Activated T-helper 1 cell treated with anti-CD3 and anti-CD28 coated beads, Interleukin-12 subunit alpha, Interleukin-12 subunit beta, Interleukin-2, Interleukin-4 antibody, amounts not matched to agents 30 ng/mL and 10 ng/mL and 1 ng/mL, durations not matched to agents 14 hours and 24 hours and 36 hours (primary cell): ENCODE measurements at regions not wholly inside any gene's neighbourhood (a gene's known extent, or its start where the extent isn't known, plus 50 kb on each side); places are given as distances from the start of the nearest gene placed in this dataset.

Experiments used
- DNase-seq: peaks from one replicate; pipeline ENCODE4 v3.0.0; 2021; ENCODE audit warnings: low spot score
- H3K27ac Mint-ChIP-seq: one replicate; pipeline ENCODE4 v1.8.0; 2021; ENCODE audit warnings: mild to moderate bottlenecking, mixed read lengths
- H3K27me3 Mint-ChIP-seq: one replicate; pipeline ENCODE4 v1.8.0; 2022; ENCODE audit warnings: mild to moderate bottlenecking, moderate library complexity, mixed read lengths; ENCODE audit not compliant: insufficient read depth
- H3K36me3 Mint-ChIP-seq: one replicate; pipeline ENCODE4 v1.8.0; 2021; ENCODE audit warnings: low read depth, mixed read lengths
- H3K4me1 Mint-ChIP-seq: one replicate; pipeline ENCODE4 v1.8.0; 2021; ENCODE audit warnings: low read depth, mixed read lengths
- H3K4me3 Mint-ChIP-seq: one replicate; pipeline ENCODE4 v1.8.0; 2021; ENCODE audit warnings: mild to moderate bottlenecking, moderate library complexity, mixed read lengths
- H3K9me3 Mint-ChIP-seq: one replicate; pipeline ENCODE4 v1.8.0; 2021; ENCODE audit warnings: mixed read lengths
- intact Hi-C: fragments of 100-400 bp; cut with micrococcal nuclease; formaldehyde crosslinking; loops from one replicate; pipeline ENCODE4 v1.15.1; 2024

DNA sequence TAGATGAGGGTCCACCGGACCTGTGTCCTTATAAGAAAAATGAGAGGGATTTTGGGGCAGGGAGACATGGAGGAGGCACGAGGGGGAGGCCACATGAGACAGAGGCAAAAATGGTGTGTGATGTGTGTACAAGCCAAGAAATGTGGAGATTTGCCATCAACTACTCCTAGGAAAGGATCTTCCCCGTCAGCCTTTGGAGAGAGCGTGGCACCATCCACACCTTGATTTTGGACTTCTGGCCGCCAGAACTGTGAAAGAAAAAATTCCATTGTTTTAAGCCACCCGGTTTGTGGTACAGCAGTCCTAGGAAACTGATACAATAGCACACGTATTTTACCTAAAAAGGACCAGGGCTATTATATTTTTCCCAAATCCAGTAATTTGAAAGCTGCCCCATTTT, 829.0 kb upstream of the SALL3 start:
- no peak overlapping the region for H3K4me3 Mint-ChIP-seq
- H3K9me3 Mint-ChIP-seq: no peaks in the 10 kb centered on the region
- DNase-seq: no peak
- H3K4me1 Mint-ChIP-seq: no peaks in the 10 kb centered on the region
- H3K36me3 Mint-ChIP-seq: no peaks in the 10 kb centered on the region
- no peak overlapping the region for H3K27ac Mint-ChIP-seq
- H3K27me3 Mint-ChIP-seq: no peaks in the 10 kb centered on the region
- intact Hi-C loops: no loop called here

DNA sequence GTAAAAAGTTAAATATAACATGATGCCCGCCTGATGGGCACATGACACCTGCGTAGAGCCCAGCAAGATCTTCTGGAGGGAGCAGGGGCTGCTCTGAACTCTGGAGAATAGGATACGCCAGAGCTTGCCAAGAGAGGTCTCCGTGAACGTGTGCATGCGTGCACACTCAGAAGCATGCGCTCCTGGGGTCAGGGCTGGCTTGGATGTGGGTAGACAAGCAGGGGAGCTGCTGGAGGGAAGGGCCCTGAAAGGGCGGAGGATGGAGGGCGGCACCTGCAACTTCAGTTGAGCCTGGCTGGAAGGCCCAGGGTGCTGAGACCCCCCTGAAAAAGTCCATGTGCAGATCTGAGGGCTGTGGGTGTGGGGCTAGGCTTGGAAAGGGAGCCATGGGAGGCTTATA, 828.4 kb upstream of the SALL3 start:
- Mint-ChIP-seq H3K27me3 (no peaks in the 10 kb centered on the region), H3K36me3 (no peaks in the 10 kb centered on the region), H3K4me1 (no peaks in the 10 kb centered on the region), H3K4me3 (no peak overlapping the region), H3K9me3 (no peaks in the 10 kb centered on the region), H3K27ac (no peak overlapping the region)
- intact Hi-C loops: no loop called here
- DNase-seq: no peak

DNA sequence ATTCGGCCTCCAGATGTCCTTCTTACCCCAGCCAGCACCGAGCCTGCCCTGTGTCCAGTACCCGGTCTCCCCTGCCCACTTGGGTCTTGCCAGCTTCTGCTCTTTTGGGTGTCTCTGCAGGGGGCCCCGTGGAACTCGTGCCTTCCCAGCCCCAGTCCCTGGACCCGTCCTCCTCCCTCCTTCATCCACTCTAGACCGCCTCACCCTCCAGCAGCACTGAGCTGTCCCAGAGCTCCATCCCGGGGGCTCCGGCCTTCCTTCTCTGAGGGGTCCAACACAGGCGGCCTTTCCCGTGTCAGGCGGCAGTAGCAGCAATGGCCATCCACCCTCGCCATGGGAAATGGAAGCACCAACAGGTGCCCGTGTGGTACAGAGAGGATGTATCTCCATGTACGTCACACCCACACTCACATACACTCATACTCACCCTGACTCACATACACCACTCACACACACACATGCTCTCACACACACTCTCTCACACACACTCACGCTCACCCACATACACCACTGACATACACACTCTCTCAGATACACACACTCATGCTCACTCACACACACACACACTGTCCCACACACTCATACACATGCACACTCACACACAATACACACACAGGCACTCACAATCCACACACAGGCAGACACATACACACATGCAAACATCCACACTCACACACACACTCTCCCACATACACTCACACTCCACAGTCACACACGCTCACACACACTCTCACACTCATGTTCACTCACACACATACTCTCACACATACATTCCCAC, 827.5 kb upstream of the SALL3 start:
- intact Hi-C loops: no loop called here
- no peaks in the 10 kb centered on the region for H3K36me3 Mint-ChIP-seq
- H3K4me1 Mint-ChIP-seq: no peaks in the 10 kb centered on the region
- H3K27ac Mint-ChIP-seq: no peak overlapping the region
- no peaks in the 10 kb centered on the region for H3K9me3 Mint-ChIP-seq
- H3K27me3 Mint-ChIP-seq: no peaks in the 10 kb centered on the region
- no peak for DNase-seq
- no peak overlapping the region for H3K4me3 Mint-ChIP-seq

DNA sequence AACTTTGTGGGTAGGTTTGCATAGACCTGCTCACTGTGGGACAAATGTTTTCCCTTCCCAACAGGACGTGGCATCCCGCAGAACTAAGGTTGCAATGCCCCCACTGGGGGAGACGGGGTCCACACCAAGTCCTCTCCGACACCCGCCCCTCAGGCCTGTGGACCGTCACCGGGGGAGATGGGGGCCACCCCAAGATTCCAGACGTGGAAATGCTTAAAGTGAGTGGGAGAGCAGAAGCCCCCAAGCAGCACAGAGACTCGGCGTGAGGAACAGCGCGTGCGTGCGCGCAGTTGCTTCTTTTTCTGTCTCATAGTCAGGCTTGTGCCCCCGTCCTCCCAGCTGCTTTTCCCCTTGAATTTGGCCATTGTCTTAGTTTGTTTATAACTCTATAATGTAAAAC, 826.3 kb upstream of the SALL3 start:
- DNase-seq: no peak
- Mint-ChIP-seq H3K4me3 (no peak overlapping the region), H3K4me1 (no peaks in the 10 kb centered on the region), H3K9me3 (no peaks in the 10 kb centered on the region), H3K36me3 (no peaks in the 10 kb centered on the region), H3K27ac (no peak overlapping the region), H3K27me3 (no peaks in the 10 kb centered on the region)
- intact Hi-C loops: no loop called here

DNA sequence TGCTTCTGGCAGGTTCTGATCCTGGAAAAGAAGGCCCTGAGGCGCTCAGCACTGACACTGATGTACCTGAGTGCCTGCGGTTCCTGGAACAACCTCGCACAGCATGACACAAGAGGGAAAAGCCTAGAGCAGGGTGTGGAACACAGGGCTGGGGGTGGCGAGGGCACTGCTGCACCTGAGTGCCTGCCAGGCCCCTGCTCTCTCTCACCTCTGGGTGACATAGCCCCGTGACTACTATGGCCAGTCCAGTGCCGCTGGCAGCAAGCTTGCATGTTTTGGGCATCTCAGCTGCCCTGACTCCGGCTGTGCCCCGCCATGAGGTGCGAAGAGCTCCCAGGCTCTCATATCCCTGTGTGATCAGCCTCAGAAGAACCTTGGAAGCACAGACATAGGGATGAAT, 825.2 kb upstream of the SALL3 start:
- Mint-ChIP-seq H3K27me3 (no peaks in the 10 kb centered on the region), H3K9me3 (no peaks in the 10 kb centered on the region), H3K27ac (no peak overlapping the region), H3K4me1 (no peaks in the 10 kb centered on the region), H3K36me3 (no peaks in the 10 kb centered on the region), H3K4me3 (no peak overlapping the region)
- intact Hi-C loops: no loop called here
- DNase-seq: no peak

DNA sequence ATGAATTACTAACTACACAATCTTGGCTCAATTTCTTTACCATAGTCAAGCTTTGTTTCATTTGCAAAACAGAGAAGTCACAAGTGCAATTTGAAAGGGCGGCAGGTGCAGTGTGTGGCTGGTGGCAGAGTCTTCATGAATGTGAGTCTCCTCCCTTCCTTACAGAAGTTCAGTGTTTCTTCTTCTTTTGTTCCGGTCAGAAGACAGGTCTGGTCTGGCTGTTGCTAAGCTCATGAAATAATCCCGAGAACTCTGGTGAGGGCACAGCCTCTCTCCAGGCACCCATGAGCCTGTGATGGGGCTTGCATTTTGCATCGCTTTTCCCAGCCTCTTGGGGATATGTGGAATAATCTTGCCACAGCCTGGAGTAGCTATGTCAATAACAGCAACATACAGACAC, 824.8 kb upstream of the SALL3 start:
- H3K36me3 Mint-ChIP-seq: no peaks in the 10 kb centered on the region
- DNase-seq: no peak
- intact Hi-C loops: no loop called here
- no peaks in the 10 kb centered on the region for H3K27me3 Mint-ChIP-seq
- H3K4me3 Mint-ChIP-seq: no peak overlapping the region
- no peaks in the 10 kb centered on the region for H3K9me3 Mint-ChIP-seq
- no peaks in the 10 kb centered on the region for H3K4me1 Mint-ChIP-seq
- H3K27ac Mint-ChIP-seq: no peak overlapping the region

DNA sequence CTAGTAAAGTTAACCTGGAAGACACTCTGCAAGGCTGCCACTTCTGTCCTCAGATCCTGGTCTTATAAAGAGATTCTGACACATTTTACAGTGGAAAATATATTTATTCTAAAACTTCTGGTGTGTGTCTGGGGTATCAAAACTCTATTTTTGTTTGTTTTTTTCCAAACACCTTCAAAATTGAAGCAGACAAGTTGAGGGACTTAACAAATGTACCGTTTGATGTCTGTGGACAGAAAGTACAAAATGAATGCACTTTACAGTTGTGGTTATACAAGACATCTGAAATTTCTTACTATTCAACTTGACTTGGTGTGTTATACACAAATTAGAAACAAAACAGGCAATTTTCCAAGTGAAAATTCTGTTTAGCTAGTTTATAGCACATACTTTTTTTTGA, 823.2 kb upstream of the SALL3 start:
- no peak overlapping the region for H3K27ac Mint-ChIP-seq
- H3K9me3 Mint-ChIP-seq: peaks cover 4% of the 10 kb centered on the region
- no peak for DNase-seq
- H3K27me3 Mint-ChIP-seq: no peaks in the 10 kb centered on the region
- no peaks in the 10 kb centered on the region for H3K4me1 Mint-ChIP-seq
- no peaks in the 10 kb centered on the region for H3K36me3 Mint-ChIP-seq
- intact Hi-C loops: no loop called here
- no peak overlapping the region for H3K4me3 Mint-ChIP-seq

DNA sequence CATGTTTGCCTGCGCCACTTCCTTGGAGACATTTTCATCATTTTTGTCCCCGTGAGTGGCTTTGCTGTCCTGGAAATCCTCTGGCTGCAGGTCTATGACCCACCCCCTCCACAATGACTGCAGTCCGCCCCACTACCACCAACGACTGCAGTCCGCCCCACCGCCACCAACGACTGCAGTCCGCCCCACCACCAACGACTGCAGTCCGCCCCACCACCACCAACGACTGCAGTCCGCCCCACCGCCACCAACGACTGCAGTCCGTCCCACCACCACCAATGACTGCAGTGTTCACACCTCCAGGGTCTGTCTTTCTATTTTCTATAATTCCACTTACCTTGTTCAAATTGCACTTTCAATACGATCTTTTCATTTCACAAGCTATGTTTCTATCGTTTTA, 820.7 kb upstream of the SALL3 start:
- H3K4me1 Mint-ChIP-seq: no peaks in the 10 kb centered on the region
- DNase-seq: no peak
- H3K9me3 Mint-ChIP-seq: peaks cover 4% of the 10 kb centered on the region
- H3K36me3 Mint-ChIP-seq: no peaks in the 10 kb centered on the region
- intact Hi-C loops: no loop called here
- H3K27me3 Mint-ChIP-seq: no peaks in the 10 kb centered on the region
- H3K27ac Mint-ChIP-seq: no peak overlapping the region
- H3K4me3 Mint-ChIP-seq: no peak overlapping the region

DNA sequence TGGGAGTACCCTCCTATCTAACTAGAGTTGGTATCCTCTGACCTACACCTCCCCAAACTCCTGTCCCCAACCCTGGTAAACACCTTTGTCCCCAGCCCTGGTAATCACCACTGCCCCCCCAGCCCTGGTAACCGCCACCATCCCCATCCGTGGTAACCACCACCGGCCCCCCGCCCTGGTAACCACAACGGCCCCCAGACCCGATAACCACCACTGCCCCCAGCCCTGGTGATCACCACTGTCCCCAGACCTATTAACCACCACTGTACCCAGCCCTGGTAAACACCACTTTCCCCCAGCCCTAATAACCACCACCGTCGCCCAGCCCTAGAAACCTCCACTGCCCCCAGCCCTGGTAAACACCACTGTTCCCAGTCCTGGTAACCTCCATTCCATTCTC, 820.2 kb upstream of the SALL3 start:
- intact Hi-C loops: no loop called here
- no peak overlapping the region for H3K4me3 Mint-ChIP-seq
- no peaks in the 10 kb centered on the region for H3K36me3 Mint-ChIP-seq
- H3K27me3 Mint-ChIP-seq: no peaks in the 10 kb centered on the region
- H3K9me3 Mint-ChIP-seq: peaks cover 4% of the 10 kb centered on the region
- H3K27ac Mint-ChIP-seq: no peak overlapping the region
- DNase-seq: no peak
- H3K4me1 Mint-ChIP-seq: no peaks in the 10 kb centered on the region

DNA sequence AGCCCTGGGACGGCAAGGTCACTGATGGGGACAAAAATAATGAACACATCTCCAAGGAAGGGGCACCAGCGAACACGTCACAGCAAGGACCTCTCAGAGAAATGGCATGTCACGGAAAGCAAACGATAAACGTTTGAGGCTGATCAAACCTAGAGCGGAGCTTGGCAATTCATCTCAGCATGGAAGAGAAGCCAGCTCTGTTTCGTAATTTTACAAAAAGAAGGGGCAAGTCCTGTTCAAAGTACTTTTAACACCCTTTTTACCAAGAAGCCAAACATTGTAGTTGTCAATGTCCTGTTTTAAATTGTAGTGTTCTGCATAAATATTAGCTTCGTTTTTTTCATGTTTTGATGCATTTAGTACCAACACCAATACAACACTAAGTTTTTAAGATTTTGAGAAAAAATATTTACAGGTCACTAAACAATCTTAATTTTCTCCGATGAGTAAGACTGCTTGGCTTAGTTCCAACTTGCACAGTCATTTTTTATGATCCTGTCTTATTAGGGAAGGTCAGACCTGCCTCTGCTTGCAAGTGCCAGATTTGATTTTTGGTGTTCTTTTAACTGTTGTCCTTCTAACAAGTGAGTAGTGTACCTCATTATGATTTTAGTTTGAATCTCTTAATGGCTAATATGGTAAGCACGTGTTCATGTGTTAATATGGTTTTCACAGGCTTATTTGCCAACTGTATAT, 818.5 kb upstream of the SALL3 start:
- no peak for DNase-seq
- H3K36me3 Mint-ChIP-seq: no peaks in the 10 kb centered on the region
- no peaks in the 10 kb centered on the region for H3K4me1 Mint-ChIP-seq
- no peak overlapping the region for H3K27ac Mint-ChIP-seq
- H3K4me3 Mint-ChIP-seq: no peak overlapping the region
- peaks cover 4% of the 10 kb centered on the region for H3K9me3 Mint-ChIP-seq
- intact Hi-C loops: no loop called here
- no peaks in the 10 kb centered on the region for H3K27me3 Mint-ChIP-seq

DNA sequence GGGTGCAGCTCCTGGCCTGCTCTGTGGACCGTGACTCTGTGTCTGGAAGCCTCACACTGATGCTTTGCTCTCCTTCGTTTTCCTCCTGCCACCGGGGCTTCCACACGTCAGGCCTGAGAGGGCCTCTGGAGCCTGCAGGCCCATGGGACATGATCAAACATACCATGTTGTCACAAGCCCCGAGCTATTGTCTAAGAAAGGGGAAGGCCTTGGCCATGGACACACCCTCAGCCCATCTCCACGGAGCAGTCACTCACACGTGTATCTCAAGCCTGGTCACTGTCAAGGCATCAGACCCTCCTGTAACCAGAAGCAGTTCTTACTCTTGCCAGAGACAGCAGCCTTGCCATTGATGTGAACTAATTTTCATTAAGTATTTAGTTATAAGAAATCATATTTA, 814.1 kb upstream of the SALL3 start:
- Mint-ChIP-seq H3K36me3 (no peaks in the 10 kb centered on the region), H3K27ac (no peak overlapping the region), H3K9me3 (peaks cover 2% of the 10 kb centered on the region), H3K4me1 (no peaks in the 10 kb centered on the region), H3K27me3 (no peaks in the 10 kb centered on the region), H3K4me3 (no peak overlapping the region)
- no peak for DNase-seq
- intact Hi-C loops: no loop called here

DNA sequence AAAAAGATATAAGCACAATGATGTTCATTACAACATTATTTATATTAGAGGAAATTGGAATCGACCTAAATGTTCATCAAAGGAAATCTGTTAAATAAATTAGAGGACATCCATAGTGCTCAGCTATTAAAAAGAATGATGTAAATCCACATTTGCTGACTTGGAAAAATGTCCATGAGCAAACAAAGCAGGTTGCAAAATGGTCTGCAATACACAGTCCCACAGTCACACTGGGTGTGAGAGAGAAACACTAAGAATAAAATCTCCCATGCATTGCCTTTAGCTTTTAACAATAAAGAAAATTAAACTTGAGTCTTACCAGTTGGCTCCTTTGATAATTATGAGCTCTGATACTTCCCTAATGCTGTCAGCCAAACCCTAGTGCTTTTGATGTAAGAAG, 811.1 kb upstream of the SALL3 start:
- no peak overlapping the region for H3K4me3 Mint-ChIP-seq
- H3K4me1 Mint-ChIP-seq: no peaks in the 10 kb centered on the region
- intact Hi-C loops: no loop called here
- H3K36me3 Mint-ChIP-seq: no peaks in the 10 kb centered on the region
- no peak overlapping the region for H3K27ac Mint-ChIP-seq
- DNase-seq: no peak
- H3K9me3 Mint-ChIP-seq: no peaks in the 10 kb centered on the region
- H3K27me3 Mint-ChIP-seq: no peaks in the 10 kb centered on the region

DNA sequence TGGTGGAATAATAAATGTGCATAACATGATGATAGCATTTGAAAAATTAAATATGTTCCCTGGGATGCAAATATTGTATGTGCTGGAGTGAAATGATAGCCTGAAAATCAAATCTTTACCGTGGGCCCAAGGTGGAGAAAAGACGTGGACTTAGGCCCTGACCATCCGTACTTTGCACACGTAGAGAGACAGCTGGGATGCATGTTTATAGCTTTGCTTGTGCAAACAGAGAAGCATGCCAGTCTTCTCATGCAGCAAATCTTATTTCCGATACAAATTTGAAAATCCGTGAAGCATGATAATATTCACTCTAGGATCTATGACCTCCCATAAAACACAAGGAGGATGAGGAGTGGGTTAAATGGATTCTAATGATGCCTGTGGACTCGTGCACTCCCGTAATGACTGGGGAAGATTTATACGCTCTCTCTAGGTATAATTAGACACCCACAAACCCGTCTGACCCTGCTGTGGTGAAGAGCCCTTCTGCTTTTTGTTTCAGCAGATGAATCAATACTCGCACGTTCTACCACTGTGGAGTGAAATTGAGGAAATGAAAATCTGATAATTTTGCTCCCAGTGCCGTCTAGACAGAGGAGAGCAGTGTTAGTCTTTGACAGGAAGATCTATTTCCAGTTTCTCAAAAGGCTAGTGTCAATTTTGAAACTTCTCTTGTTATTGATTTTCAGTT, 810.3 kb upstream of the SALL3 start:
- H3K27ac Mint-ChIP-seq: no peak overlapping the region
- no peaks in the 10 kb centered on the region for H3K36me3 Mint-ChIP-seq
- H3K4me3 Mint-ChIP-seq: no peak overlapping the region
- no peaks in the 10 kb centered on the region for H3K9me3 Mint-ChIP-seq
- intact Hi-C loops: no loop called here
- no peak for DNase-seq
- no peaks in the 10 kb centered on the region for H3K4me1 Mint-ChIP-seq
- H3K27me3 Mint-ChIP-seq: no peaks in the 10 kb centered on the region
